VCaP (cell line): ENCODE measurements at regions not wholly inside any gene's neighbourhood (a gene's known extent, or its start where the extent isn't known, plus 50 kb on each side); places are given as distances from the start of the nearest gene placed in this dataset.

ENCODE experiments used
- H3K27ac ChIP-seq: fragments of 450-650 bp; 2 replicates; pipeline ENCODE4 v1.5.1; 2017
- TF ChIP-seq, protein P1 (sequence below): fragments of 450-650 bp; conservative IDR thresholded peaks from 2 replicates; pipeline ENCODE4 v1.5.1; 2017; ENCODE audit warnings: mild to moderate bottlenecking, moderate library complexity

DNA sequence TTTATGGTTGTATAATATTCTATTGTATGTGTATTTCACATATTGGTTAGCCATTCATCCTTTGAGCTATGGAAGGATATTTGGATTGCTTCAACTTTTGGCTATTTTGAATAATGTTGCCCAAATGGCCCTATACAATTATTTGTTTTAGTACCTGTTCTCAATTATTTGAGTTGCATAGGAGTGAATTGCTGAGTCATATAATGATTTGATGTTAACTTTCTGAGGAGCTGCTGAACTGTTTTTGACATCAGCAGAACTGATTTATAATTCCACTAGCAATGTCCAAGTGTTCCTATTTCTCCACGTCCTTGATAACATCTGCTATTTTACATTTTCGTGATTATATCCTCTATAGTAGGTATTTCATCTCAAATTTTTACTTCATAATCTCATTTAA lies 839.9 kb downstream of the KCNT2 start:
- no peak overlapping the region for H3K27ac ChIP-seq
- TF ChIP-seq, protein P1, sequence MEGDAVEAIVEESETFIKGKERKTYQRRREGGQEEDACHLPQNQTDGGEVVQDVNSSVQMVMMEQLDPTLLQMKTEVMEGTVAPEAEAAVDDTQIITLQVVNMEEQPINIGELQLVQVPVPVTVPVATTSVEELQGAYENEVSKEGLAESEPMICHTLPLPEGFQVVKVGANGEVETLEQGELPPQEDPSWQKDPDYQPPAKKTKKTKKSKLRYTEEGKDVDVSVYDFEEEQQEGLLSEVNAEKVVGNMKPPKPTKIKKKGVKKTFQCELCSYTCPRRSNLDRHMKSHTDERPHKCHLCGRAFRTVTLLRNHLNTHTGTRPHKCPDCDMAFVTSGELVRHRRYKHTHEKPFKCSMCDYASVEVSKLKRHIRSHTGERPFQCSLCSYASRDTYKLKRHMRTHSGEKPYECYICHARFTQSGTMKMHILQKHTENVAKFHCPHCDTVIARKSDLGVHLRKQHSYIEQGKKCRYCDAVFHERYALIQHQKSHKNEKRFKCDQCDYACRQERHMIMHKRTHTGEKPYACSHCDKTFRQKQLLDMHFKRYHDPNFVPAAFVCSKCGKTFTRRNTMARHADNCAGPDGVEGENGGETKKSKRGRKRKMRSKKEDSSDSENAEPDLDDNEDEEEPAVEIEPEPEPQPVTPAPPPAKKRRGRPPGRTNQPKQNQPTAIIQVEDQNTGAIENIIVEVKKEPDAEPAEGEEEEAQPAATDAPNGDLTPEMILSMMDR: no peak

DNA sequence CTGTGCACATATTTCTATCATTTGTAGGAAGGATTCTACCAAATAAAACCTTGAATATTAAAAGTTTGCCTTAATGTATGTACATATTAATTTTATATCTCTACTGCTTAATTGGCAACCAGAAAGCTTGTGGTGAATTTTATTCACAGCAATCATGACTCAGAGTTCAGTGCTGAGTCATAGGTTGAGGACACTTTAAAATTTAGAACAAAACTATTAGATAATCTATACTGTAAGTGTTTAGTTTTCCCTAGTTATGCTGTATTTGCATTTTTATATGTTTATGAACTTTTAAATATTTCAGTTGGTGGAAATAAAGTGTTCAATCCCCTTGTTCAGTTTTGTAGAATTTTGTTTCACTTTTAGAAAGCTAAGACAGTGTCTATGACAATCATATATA lies 841.5 kb downstream of the KCNT2 start:
- TF ChIP-seq, protein P1: no peak
- no peak overlapping the region for H3K27ac ChIP-seq

DNA sequence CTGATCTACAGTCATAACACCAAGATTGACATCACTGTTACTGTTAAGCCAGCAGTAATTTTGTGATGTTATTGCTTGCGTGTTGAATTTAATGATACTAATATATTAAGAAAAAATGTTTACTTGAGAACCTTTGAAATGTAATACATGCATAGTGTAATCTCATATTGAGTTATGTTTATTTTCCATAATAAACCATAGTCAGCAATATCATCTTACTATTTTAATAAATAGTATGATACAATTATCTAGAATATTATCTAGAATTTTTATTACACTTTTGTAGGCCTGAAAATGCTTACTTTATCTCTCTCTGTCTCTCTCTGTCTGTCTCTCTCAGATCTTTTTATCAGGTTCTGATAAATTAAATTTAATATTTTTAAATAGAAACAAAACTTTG lies 843.1 kb downstream of the KCNT2 start:
- TF ChIP-seq, protein P1: no peak
- H3K27ac ChIP-seq: no peak overlapping the region

DNA sequence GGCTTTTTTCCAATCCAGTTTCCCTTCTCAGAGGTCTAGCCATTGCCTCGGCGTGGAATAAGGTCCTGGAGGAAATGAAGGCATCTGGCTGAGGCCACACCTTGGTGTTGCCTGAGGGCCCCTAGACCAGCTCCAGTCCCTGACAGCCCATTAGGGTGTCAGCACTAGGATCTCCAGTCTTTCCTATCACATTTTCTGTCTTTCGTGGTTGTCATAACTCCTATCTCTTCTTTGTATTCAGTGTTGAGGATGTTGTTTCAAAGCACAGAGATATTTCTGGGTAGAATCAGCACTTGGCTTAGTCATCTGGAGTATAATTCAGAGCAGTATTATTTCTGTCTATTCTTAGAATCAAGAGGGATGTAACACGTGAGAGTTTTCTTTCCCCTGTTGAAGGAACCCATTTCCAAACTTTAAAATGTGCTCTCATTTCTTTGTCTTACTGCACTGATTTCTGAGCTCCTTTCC lies 844.3 kb downstream of the KCNT2 start:
- TF ChIP-seq, protein P1: no peak
- no peak overlapping the region for H3K27ac ChIP-seq

DNA sequence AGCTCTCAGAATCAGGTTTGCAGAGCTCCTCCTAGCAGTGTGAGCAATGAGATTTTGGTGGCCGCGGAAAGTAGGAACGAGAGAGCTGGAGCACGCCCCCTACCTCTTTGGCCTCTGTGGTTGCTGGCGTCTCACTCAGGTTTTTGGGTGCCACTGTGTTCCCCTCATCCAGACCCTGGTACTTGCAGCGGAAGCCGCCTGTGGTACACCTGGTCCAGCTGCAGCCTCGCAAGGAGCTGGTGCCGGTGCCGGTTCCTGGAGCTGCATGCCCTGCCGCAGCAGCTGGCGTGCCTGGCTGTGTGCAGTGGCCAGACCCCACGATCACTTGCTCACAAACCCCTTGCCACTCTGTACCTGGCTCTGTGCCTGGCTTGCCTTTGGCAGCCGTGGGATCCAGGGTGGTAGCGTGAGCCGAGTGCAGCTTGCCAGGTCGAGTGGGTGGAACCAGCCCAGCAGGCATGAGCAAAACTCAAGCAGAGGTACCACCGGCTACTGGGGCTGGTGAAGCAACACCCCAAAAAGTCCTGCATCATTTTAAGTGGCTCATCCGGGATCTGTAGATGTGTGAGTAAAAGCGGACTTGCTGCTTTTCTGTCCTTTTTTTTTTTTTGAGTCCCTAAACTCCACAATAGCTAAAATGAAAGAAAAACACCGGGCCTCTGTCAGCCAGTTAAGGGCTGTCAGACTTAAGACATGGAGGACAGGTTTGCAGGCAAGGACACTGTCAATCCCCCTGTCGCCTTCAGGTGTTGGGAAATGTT lies 844.9 kb downstream of the KCNT2 start:
- H3K27ac ChIP-seq: no peak overlapping the region
- TF ChIP-seq, protein P1: no peak

DNA sequence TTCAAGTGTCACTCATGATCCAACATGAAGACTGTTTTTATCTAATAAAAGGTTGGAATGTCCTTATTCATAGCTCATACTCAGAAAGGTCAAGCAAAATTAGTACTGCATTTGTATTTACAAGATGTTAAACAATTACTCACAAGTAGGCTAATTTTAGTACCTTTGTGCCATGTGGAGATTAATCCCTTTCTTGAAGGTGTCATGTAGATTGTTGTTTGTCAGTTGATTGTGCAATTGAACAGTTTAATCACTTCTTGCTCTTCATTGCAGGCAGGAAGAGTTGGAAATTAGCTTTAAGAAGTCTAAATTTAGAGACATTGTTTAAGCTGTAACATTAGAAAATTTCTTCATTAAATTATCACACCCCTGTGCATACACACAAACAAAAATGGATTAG lies 847.1 kb downstream of the KCNT2 start:
- TF ChIP-seq, protein P1: no peak
- H3K27ac ChIP-seq: no peak overlapping the region

DNA sequence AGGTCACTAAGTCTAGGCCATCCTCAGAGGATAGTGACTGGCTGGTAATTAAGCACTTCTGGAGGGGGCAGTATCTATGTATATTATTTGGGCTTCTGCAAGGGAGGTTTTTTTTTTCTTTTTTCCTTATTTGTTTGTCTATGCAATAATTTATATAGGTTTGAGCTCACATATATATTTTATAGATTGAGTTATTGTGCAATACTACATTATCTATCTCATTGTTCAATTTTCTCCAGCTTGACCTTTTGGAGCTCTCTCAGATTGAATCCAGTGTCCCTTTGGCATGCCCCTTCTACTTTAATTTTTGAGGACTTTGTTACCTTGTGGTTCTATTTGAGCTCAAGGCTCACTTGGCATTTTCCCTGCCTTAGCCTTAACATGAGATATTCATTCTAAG lies 852.1 kb downstream of the KCNT2 start:
- H3K27ac ChIP-seq: no peak overlapping the region
- TF ChIP-seq, protein P1: no peak
